Subcutaneous abdominal adipose tissue (tissue), 5 donors: ENCODE measurements at regions not wholly inside any gene's neighbourhood (a gene's known extent, or its start where the extent isn't known, plus 50 kb on each side); places are given as distances from the start of the nearest gene placed in this dataset.

ENCODE experiments used
- H3K27ac ChIP-seq: one replicate; pipeline ENCODE4 v1.7.0; 2013; ENCODE audit warnings: low read depth, mild to moderate bottlenecking, inconsistent platforms, low read length, moderate library complexity
- H3K27me3 ChIP-seq, 5 donors: one replicate each; pipeline ENCODE4 v1.7.0; 2013; ENCODE audit warnings: low read length in 5 of 5, inconsistent platforms in 1 of 5; ENCODE audit not compliant: control insufficient read depth in 5 of 5, insufficient read depth in 4 of 5
- H3K36me3 ChIP-seq, 5 donors: one replicate each; pipeline ENCODE4 v1.7.0; 2013; ENCODE audit warnings: low read length in 5 of 5; ENCODE audit not compliant: control insufficient read depth in 5 of 5, insufficient read depth in 5 of 5
- H3K4me1 ChIP-seq, 5 donors: one replicate each; pipeline ENCODE4 v1.7.0; 2013; ENCODE audit warnings: low read length in 5 of 5, mild to moderate bottlenecking in 3 of 5, moderate library complexity in 1 of 5; ENCODE audit not compliant: control insufficient read depth in 5 of 5, insufficient read depth in 5 of 5
- H3K4me3 ChIP-seq, 5 donors: one replicate each; pipeline ENCODE4 v1.7.0; 2013; ENCODE audit warnings: low read length in 5 of 5, low read depth in 1 of 5
- H3K9ac ChIP-seq, 5 donors: one replicate each; pipeline ENCODE4 v1.7.0; 2013; ENCODE audit warnings: low read length in 5 of 5, mild to moderate bottlenecking in 4 of 5, moderate library complexity in 3 of 5
- H3K9me3 ChIP-seq, 5 donors: one replicate each; pipeline ENCODE4 v1.7.0; 2013; ENCODE audit warnings: low read length in 5 of 5; ENCODE audit not compliant: control insufficient read depth in 5 of 5
- donor health status: healthy.
- donor health status: healthy.
- donor health status: healthy.
- donor health status: healthy.
- donor health status: healthy.

DNA sequence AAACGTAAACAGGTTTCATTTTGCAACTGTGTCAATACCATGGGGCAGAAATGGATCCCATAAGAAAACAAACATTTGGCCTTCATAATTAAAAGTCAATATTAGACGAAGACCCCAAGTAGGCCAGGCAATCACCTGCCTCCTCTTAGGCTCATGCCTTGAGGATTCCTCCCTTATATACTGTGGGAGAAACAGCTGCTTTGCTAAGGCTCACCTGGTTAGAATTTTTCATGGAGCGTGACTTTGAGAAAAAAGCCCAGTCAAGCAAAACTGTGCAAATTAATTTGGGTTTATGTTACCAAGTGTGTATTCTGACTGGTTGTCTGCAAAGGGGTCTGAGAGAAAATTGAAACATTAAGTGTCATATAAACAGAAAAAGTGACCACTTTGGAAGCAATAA is 605.3 kb upstream of the USP24 start:
- Histone ChIP-seq H3K36me3 (no peaks in the 10 kb centered on the region), H3K27ac (no peak overlapping the region), H3K4me3 (no peak overlapping the region), H3K9ac (no peak overlapping the region), H3K27me3 (no peaks in the 10 kb centered on the region), H3K4me1 (peaks cover 0 to 9% (median 8%) of the 10 kb centered on the region in 5 donors), H3K9me3 (no peaks in the 10 kb centered on the region)

DNA sequence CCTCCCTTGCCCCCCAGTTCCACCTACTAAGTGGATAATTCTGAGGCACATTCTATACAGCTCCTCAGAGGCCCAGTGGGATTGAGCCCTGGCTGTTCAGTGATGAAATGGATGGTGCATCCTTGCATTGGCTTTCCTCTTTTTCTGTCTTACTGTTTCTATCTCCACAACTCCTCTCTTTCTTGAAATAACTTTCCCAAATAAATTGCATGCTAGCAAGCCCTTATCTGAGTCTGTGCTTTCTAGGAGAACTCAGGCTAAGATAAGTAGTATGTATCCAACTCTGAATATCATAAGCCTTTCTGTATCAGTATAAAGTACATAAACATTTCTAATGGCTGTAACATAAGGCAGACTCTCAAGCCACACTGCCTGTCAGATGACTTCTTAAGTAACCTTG is 603.8 kb upstream of the USP24 start:
- Histone ChIP-seq H3K27ac (no peak overlapping the region), H3K27me3 (no peaks in the 10 kb centered on the region)

DNA sequence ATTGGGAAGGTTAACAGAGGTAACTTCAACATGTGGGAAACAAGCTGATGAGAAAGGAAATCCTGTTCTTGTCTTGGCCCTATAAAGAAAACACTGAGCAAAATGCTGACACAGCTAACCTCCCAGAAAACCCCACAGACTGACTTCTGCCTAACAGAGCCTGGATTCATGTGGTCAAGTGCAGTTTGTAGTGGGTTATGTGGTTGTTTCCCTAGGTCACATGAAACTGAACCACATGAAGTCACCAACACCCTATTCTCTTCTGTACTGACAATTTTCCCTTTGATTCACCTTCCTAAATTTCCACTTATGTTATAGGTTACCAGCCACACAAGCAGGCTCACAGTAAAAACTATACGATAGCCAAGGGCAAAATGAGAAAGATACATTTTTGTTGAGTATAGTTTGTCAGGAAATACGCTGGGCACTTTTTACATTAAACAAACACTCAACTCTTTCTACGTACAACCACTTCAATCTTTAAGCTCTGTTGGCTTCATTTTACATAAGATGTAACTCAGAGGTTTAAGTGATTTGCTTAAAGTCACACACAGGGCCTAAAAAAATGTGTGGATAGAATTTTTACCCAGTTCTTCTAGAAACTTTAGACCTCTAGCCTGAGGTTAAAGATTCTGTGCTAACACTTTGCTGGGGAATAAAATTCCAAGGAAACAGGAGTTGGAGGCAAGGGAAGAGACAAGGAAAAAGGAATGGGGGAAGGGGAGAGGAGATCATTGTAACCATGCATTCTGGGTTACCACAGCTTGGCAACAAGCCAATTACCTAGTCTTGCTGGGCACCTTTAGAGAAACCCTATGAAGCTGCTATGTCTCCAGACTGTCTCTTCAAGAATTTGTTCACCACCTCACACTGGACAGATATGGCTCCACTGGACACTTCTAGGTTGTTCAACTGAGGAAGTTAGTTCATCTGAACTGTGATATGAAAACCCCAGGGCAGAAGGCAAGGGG is 601.6 kb upstream of the USP24 start:
- H3K4me1 ChIP-seq: peaks cover 0 to 18% (median 15%) of the 10 kb centered on the region in 5 donors

More for the DNA sequence above, 603.8 kb upstream of the USP24 start:
- no peaks in the 10 kb centered on the region for H3K9me3 ChIP-seq
- H3K36me3 ChIP-seq: no peaks in the 10 kb centered on the region
- no peak overlapping the region for H3K9ac ChIP-seq
- H3K4me1 ChIP-seq: peaks cover 0 to 9% (median 8%) of the 10 kb centered on the region in 5 donors
- no peak overlapping the region for H3K4me3 ChIP-seq

DNA sequence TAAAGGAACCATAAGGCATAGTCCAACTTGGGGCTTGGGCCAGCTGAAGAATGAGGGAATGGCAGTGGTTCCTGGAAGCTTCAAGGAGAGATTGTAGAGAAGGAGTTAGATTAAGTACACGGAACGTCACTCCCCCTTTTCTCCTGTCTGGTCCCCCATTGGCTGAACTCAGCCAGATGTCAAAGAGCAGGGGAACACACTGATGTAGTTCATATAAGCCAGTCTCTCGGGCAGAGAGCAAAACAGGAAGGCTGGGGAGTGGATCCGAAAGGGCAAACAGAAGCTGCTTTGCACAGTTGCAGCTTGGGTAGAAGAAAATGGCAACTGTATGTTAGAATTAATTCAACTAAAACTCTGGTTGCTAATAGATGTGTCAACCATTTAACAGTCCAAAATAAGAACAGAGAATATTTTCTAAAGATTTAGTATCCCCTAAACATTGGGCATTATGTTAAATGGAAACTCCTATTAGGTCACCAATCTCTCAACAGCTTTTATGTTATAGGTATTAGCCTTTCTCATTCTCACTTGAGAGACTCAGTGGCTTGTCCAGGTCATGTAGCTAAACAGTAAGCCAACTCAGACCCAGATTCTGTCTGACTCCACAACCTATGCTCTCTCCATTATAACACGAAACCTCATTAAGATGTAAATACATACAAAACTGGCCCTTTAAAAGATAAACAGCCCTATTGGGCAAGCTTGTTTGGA is 600.7 kb upstream of the USP24 start:
- Histone ChIP-seq H3K9me3 (no peaks in the 10 kb centered on the region), H3K9ac (no peak overlapping the region), H3K27me3 (no peaks in the 10 kb centered on the region), H3K36me3 (no peaks in the 10 kb centered on the region), H3K4me1 (peaks cover 0 to 16% (median 10%) of the 10 kb centered on the region in 5 donors), H3K27ac (no peak overlapping the region), H3K4me3 (no peak overlapping the region)

More for the DNA sequence above, 601.6 kb upstream of the USP24 start:
- no peaks in the 10 kb centered on the region for H3K36me3 ChIP-seq
- H3K9ac ChIP-seq: no peak overlapping the region
- no peaks in the 10 kb centered on the region for H3K9me3 ChIP-seq
- H3K27ac ChIP-seq: no peak overlapping the region
- H3K4me3 ChIP-seq: no peak overlapping the region
- H3K27me3 ChIP-seq: no peaks in the 10 kb centered on the region

DNA sequence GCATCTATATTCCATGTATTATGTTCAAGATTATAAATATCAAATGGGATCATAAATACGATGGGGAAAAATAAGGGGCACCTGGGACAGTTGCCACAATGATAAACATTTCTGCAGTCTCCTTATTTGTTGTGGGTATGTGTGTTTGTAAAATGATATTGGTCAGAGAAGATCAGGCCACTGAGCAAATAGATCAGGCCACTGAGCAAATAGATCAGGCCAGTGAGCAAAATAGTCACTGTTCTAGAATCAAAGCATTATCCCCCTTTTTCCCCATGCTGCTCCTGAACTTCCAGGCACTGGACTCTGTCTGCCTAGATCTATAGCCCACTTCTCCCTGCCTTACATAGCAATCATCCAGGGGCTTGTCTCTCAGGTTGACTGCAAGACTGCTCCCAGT is 599.8 kb upstream of the USP24 start:
- peaks cover 0 to 16% (median 10%) of the 10 kb centered on the region in 5 donors for H3K4me1 ChIP-seq
- no peak overlapping the region for H3K4me3 ChIP-seq
- no peak overlapping the region for H3K9ac ChIP-seq
- no peaks in the 10 kb centered on the region for H3K27me3 ChIP-seq
- H3K36me3 ChIP-seq: no peaks in the 10 kb centered on the region
- no peak overlapping the region for H3K27ac ChIP-seq
- H3K9me3 ChIP-seq: no peaks in the 10 kb centered on the region

DNA sequence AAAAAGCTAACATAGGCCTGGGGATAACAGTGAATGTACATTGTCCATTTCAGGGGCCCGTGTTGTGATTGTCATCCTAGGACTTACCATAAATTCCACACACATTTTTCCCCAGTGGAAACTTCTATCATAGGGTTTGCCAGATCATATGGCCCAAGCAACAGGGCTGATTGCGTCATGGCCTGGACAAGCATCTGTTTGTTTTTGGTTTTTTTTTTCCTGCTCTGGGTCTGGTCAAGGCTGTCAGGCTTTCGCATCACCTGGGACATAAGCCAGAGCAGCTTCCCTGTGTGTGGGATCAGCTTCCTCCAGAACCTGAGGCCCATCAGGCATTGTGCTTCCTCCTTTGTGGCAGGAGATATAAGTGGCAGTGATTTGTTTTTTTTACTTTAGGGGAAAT is 598.5 kb upstream of the USP24 start:
- Histone ChIP-seq H3K9ac (no peak overlapping the region), H3K4me1 (peaks cover 0 to 16% (median 10%) of the 10 kb centered on the region in 5 donors), H3K27ac (no peak overlapping the region), H3K9me3 (no peaks in the 10 kb centered on the region), H3K27me3 (no peaks in the 10 kb centered on the region), H3K4me3 (no peak overlapping the region), H3K36me3 (no peaks in the 10 kb centered on the region)

DNA sequence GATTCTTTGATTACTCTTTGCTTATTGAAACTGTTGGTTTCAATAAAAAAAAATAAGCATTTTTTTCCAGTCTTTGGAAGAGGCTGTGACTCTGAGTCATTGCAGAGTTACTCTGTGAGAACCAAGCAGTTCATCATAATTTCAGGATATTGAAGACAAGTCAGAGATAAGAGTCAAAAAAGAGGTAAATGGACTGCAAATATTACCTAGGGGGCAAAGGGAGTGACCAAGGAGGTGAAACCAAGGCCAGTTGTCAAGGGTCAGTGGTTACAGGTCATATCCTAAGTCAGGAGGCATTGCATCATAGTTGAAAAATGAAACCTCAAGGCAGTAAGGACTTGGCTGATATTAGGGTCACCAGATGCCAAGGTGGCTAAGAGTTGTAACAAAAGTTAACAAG is 597.1 kb upstream of the USP24 start:
- Histone ChIP-seq H3K27ac (peak overlapping the region; percentile 15), H3K9me3 (no peaks in the 10 kb centered on the region), H3K4me3 (no peak overlapping the region), H3K9ac (no peak overlapping the region), H3K27me3 (no peaks in the 10 kb centered on the region), H3K36me3 (no peaks in the 10 kb centered on the region), H3K4me1 (peaks cover 0 to 16% (median 10%) of the 10 kb centered on the region in 5 donors)

DNA sequence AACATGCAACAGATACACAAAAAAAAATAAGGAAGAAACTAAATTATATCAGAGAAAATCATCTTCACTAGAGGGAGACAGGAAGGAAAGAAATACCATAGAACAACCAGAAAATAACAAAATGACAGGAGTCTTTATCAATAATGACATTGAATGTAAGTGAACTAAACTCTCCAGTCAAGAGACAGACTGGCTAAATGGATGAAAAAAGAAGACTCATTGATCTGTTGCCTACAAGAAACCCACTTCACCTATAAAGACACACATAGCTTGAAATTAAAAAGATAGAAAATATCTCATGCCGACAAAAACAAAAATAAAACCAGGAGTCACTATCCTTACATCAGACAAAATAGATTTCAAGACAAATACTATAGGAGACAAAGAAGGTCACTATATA is 593.1 kb upstream of the USP24 start:
- H3K9me3 ChIP-seq: no peaks in the 10 kb centered on the region
- peaks cover 0 to 9% (median 3%) of the 10 kb centered on the region in 5 donors for H3K4me1 ChIP-seq
- H3K4me3 ChIP-seq: no peak overlapping the region
- no peak overlapping the region for H3K27ac ChIP-seq
- H3K9ac ChIP-seq: no peak overlapping the region
- no peaks in the 10 kb centered on the region for H3K36me3 ChIP-seq
- H3K27me3 ChIP-seq: peaks cover 0 to 3% (median 0%) of the 10 kb centered on the region in 5 donors

DNA sequence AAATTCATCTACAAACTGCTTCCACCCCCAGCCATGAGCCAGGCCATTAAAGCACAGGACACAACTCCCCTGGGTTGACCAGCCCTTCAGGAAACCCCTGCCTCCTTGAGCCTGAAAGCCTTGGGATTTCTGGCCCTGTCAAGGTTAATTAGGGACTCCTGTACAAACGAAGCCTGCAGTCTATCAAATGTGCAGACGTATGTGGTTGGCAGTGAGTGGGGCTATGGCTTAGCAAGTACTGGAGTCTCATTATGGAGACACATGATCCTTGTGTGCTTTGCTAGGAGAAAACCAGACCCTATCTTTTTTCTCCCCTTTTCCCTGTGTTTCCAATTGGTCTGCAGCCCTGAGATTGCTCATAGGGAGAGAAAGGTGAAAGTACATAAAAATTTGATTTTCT is 588.3 kb upstream of the USP24 start:
- Histone ChIP-seq H3K4me3 (no peak overlapping the region), H3K9me3 (peaks cover 0 to 2% (median 0%) of the 10 kb centered on the region in 5 donors), H3K27ac (no peak overlapping the region), H3K9ac (no peak overlapping the region), H3K27me3 (peaks cover 0 to 3% (median 0%) of the 10 kb centered on the region in 5 donors), H3K36me3 (no peaks in the 10 kb centered on the region), H3K4me1 (no peaks in the 10 kb centered on the region)

DNA sequence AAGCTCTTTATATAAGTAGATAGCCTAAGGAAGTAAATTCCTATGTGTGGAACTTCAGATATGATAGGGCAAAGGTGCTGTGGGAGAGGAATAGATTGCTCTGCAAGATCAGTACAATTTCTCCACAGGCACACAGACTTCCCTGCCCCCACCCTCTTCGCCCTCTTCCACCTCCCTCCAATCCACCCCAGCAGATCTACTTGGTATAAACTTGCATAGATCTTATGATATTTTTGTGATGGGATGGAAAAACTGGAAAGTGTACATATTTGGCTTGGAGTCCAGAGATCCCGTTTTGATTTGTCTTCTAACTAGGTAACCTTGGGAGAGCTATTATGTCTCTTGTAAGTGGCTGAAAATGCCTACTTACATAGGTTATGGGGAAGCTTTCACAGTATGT is 586.3 kb upstream of the USP24 start:
- Histone ChIP-seq H3K4me1 (no peaks in the 10 kb centered on the region), H3K9me3 (peaks cover 0 to 2% (median 0%) of the 10 kb centered on the region in 5 donors), H3K9ac (no peak overlapping the region), H3K4me3 (no peak overlapping the region), H3K36me3 (no peaks in the 10 kb centered on the region), H3K27ac (no peak overlapping the region), H3K27me3 (peaks cover 0 to 3% (median 0%) of the 10 kb centered on the region in 5 donors)
